GM19468 (cell line): ENCODE measurements at regions not wholly inside any gene's neighbourhood (a gene's known extent, or its start where the extent isn't known, plus 50 kb on each side); places are given as distances from the start of the nearest gene placed in this dataset.
"Not testable (repeated sequence)": the region's sequence is repeated elsewhere in the genome, so short reads cannot be mapped to it uniquely, and the experiment has no call there.

Source experiments
- ATAC-seq: cut with Tn5 transposase; IDR thresholded peaks from one replicate; pipeline ENCODE4 v1.9.1; 2021; ENCODE audit warnings: mild to moderate bottlenecking, moderate library complexity, moderate number of reproducible peaks; ENCODE audit not compliant: unreplicated experiment; ENCODE audit errors: extremely low read depth

DNA sequence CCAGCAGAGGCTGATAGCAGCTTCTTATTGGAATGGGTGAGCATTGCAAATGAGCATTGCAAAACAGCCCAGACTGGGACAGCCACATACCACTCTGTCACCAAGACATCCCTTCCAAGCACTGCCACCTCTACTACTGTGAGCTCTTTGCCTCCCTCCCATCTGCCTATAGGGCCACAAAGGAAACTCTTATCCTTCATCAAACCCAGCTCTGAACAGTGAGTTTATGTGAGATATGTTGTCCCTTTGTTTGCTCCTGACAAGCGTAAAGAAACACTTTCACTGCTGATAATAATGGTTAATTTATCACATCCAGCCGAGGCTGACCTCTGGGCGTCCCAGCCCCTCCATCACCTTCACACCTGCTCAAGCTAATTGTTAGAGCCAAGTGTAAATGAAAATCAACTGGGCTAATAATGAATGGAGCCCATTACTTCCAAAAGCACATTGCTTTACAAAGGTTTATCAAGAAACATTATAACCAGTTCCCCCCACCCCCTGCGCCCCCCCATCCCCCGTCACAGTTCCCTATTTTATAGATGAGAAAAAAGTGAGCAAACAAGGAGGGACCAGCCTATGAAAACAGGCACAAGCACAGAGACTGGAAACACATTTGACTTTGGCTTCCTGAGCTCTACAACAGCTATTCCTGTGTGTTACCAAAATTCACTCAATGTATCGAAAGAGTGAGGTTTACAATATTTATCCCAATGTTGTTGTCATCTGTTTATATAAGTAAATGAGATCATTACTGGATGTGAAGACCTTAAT is 146.3 kb downstream of the ANXA2 start:
- no peak for ATAC-seq

DNA sequence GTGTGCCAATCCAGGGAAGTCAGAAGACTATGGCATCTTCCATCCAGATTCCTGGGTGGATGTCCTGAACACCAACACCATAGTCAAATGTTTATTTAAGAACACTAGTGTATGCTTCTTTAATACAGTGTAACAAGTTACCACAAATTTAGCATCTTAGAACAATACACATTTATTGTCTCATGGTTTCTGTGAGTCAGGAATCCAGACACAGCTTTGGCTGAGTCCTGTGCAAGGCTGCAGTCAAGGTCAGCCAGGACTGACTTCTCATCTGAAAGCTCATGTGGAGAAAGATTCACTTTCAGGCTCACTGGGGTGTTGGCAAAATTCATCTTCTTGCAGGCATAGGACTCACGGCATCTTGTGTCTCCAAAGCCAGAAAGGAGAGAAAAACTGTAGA is 143.4 kb downstream of the ANXA2 start:
- no peak for ATAC-seq

GRCh38 chr15:60255390-60255789 is 142.4 kb downstream of the ANXA2 start:
- peak; percentile 63 for ATAC-seq

- no peak for ATAC-seq
These were observed 140.1 kb downstream of the ANXA2 start for GRCh38 chr15:60257591-60258159.

- no peak for ATAC-seq
These were observed 138.3 kb downstream of the ANXA2 start for GRCh38 chr15:60259469-60259868.

GRCh38 chr15:60264088-60264487 is 133.7 kb downstream of the ANXA2 start:
- ATAC-seq = no peak

DNA sequence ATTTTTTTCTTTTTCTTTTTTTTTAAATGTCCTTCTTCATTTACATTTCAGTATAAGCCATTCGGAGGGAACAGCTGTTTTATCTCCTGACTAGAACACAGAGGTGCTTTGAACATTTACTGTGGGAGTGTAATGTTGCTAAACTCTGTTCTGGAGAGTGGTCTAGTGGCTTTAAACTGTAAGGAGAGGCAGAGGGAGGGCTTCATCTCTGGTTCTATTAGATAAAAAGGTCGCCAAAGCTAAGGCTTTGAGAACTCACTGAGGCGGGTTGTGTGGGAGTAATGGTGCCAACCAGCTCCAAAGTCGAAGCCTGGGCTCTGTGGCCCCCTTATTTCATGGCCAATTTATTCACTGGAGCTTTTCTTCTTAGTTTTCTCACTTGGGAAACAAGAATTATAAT is 133.2 kb downstream of the ANXA2 start:
- ATAC-seq = no peak

GRCh38 chr15:60265057-60265456 is 132.7 kb downstream of the ANXA2 start:
- no peak for ATAC-seq

DNA sequence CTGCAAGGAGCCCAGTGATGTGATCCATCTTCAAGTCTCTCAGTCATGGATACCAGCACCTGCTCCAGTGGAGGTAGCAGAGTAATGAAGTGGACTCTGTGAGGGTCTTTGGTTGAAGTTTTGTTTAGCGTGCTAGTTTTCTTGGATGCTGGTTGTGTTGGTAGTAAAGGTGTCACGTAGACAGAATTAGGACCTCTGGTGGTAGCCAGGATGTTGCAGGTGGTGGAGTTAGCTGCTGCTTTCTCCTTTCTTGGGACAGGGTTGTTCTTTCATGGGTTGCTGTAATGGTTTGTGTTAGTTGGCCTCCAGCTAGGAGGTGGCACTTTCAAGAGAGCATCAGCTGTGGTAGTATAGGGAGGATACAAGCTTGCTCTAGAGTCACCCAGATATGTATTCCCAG is 125.2 kb downstream of the ANXA2 start:
- no peak for ATAC-seq

GRCh38 chr15:60275624-60276023 is 122.2 kb downstream of the ANXA2 start:
- ATAC-seq = no peak

DNA sequence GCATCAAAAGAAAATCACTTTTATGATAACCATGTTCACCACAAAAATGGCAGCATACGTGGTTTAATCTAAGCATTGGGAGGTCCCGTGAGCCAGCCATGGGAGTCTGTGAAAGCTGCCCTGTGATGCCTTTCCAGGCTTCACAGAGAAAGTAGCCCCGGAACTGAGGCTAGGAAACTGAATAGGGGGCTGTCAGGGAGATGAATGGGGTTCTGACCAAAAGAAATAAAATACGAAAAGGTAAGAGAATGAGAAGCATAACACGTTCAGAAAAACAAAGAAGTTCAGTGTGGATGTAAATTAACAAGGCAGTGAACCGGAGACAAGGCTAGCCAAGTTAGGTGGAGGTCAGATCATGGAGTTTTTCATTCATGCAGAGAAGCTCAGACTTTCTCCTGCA is 118.9 kb downstream of the ANXA2 start:
- no peak for ATAC-seq

DNA sequence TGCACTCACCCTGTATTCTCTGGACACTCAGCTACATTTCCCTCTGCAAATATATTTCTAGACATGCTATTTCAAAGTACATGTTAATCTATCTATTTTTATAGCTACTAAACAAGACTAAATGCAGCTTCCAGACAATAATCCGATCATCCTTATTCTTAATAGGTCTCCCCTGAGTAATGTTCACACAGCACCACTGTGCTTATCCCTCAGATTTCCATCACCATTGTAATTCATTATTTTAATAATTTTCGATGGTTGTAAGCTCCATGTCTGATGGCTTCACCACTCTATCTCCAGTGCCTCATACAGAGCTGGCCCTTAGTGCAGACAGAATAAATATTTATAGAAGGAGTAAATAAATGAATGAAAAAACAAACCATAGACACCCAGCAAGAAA is 117.5 kb downstream of the ANXA2 start:
- no peak for ATAC-seq

DNA sequence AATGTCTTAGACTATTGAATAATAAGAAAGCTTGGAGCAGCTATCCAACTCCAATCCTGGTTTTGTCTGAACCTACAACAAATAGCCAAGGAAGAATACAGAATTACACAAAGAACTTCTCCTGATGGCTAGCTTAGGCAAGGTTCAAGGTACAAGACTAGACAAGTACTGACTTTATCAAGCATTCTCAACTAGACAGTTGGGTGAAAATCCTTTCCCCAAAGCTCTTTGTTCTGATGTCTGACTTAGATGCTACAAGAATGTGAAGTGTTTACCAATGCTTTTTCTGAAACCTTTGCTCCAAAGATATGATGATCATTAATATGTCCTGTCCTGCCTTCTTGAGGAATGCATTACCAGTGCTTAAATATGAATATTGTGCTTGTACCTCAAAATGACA is 113.8 kb downstream of the ANXA2 start:
- ATAC-seq = no peak

GRCh38 chr15:60295901-60296300 is 101.9 kb downstream of the ANXA2 start:
- ATAC-seq = not testable (repeated sequence)

DNA sequence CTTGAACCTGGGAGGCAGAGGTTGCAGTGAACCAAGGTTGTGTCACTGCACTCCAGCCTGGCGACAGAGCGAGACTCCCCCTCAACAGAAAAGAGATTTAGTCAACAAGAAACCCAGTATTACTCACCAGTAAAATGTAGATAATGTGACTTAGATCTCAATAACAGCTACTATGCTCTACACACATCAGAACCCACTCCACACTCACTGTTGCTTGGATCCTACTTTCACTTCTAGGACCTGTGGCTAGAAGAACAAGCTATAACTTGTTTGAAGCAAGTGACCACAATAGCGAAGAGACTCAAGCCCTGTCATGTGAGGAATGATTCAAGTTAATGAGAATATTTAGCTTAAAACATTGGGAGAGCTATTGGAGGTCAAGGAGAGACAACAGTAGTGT is 100.7 kb downstream of the ANXA2 start:
- no peak for ATAC-seq
